ENCODE measurements at regions not wholly inside any gene's neighbourhood (a gene's known extent, or its start where the extent isn't known, plus 50 kb on each side); places are given as distances from the start of the nearest gene placed in this dataset.

GRCh38 chr9:88754886-88755285 lies 219.9 kb downstream of the NXNL2 start:
- no peaks in the 10 kb centered on the region for H3K9me3 Mint-ChIP-seq (ENCODE audit: unreplicated experiment)
- ChIA-PET POLR2A (no interaction called here), CTCF (interaction anchor here (0.6 kb wide), 1 partner anchor 38 kb away, joined by 3 read pairs; no protein-coding TSS in a partner anchor)
- intact Hi-C loops (cut with micrococcal nuclease), result no loop called here
- H3K27me3 Mint-ChIP-seq (ENCODE audit: insufficient read depth, unreplicated experiment), result no peaks in the 10 kb centered on the region
- no TSS peak for BruUV-seq (replicated peaks)
- TF ChIP-seq CTCF (IDR thresholded peaks at IDR 0.05; ENCODE audit: unreplicated experiment), result no peak
- no peaks in the 10 kb centered on the region for H3K36me3 Mint-ChIP-seq (ENCODE audit: insufficient read depth, unreplicated experiment)
- no peak overlapping the region for H3K27ac Mint-ChIP-seq (ENCODE audit: low read depth, unreplicated experiment)
- no peak overlapping the region for H3K4me3 Mint-ChIP-seq (ENCODE audit: unreplicated experiment)
- DNase-seq (ENCODE audit: unreplicated experiment), result no peak
- no peaks in the 10 kb centered on the region for H3K4me1 Mint-ChIP-seq (ENCODE audit: insufficient read depth, unreplicated experiment)

GRCh38 chr9:88757406-88758010 lies 222.5 kb downstream of the NXNL2 start:
- Mint-ChIP-seq H3K4me3 (ENCODE audit: unreplicated experiment) (no peak overlapping the region), H3K36me3 (ENCODE audit: insufficient read depth, unreplicated experiment) (no peaks in the 10 kb centered on the region), H3K27ac (ENCODE audit: low read depth, unreplicated experiment) (no peak overlapping the region), H3K27me3 (ENCODE audit: insufficient read depth, unreplicated experiment) (no peaks in the 10 kb centered on the region), H3K9me3 (ENCODE audit: unreplicated experiment) (no peaks in the 10 kb centered on the region), H3K4me1 (ENCODE audit: insufficient read depth, unreplicated experiment) (no peaks in the 10 kb centered on the region)
- DNase-seq (ENCODE audit: unreplicated experiment), result no peak
- ChIA-PET POLR2A (interaction anchor here (1.0 to 1.2 kb wide), 2 partner anchors 10 to 17 kb away, joined by 4 to 6 read pairs; no protein-coding TSS in a partner anchor), CTCF (no interaction called here)
- TF ChIP-seq CTCF (IDR thresholded peaks at IDR 0.05; ENCODE audit: unreplicated experiment), result no peak
- no TSS peak for BruUV-seq (replicated peaks)
- intact Hi-C loops (cut with micrococcal nuclease), result no loop called here

DNA sequence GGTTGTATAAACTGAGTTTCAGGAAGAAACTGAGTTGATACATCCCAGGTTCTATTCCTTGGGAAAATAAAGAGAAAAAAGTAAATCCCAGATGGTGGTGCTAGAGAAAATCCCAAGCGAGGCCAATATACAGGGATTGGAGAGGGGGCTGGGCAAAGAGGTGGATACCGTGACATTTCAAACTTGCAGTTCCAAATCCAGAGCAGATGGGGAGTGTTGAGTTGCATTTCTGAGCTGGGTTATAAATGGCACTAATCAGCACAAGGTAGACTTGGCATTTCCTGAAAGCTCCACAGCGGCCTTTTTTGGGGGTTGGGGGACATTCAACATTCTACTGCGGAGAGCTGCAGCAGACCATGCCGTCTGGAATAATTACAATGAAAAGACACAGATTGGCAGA lies 224.4 kb downstream of the NXNL2 start:
- H3K27ac Mint-ChIP-seq (ENCODE audit: low read depth, unreplicated experiment), result no peak overlapping the region
- DNase-seq (ENCODE audit: unreplicated experiment), result no peak
- H3K36me3 Mint-ChIP-seq (ENCODE audit: insufficient read depth, unreplicated experiment), result no peaks in the 10 kb centered on the region
- ChIA-PET CTCF (interaction anchor here (0.6 kb wide), 1 partner anchor 129 kb away, joined by 3 read pairs; no protein-coding TSS in a partner anchor), POLR2A (no interaction called here)
- no peaks in the 10 kb centered on the region for H3K27me3 Mint-ChIP-seq (ENCODE audit: insufficient read depth, unreplicated experiment)
- TF ChIP-seq CTCF (IDR thresholded peaks at IDR 0.05; ENCODE audit: unreplicated experiment), result no peak
- no peaks in the 10 kb centered on the region for H3K9me3 Mint-ChIP-seq (ENCODE audit: unreplicated experiment)
- intact Hi-C loops (cut with micrococcal nuclease), result no loop called here
- no peak overlapping the region for H3K4me3 Mint-ChIP-seq (ENCODE audit: unreplicated experiment)
- no TSS peak for BruUV-seq (replicated peaks)
- peaks cover 5% of the 10 kb centered on the region for H3K4me1 Mint-ChIP-seq (ENCODE audit: insufficient read depth, unreplicated experiment)

- ChIA-PET POLR2A (interaction anchor here (0.7 to 1.0 kb wide), 2 partner anchors 10 to 11 kb away, joined by 3 to 6 read pairs; no protein-coding TSS in a partner anchor), CTCF (interaction anchor here (0.7 kb wide), 1 partner anchor 37 kb away, joined by 3 read pairs; no protein-coding TSS in a partner anchor)
- DNase-seq (ENCODE audit: unreplicated experiment), result peak; percentile 73
- Mint-ChIP-seq H3K4me1 (ENCODE audit: insufficient read depth, unreplicated experiment) (peaks cover 26% of the 10 kb centered on the region), H3K27me3 (ENCODE audit: insufficient read depth, unreplicated experiment) (no peaks in the 10 kb centered on the region), H3K27ac (ENCODE audit: low read depth, unreplicated experiment) (peak overlapping the region; percentile 87), H3K9me3 (ENCODE audit: unreplicated experiment) (no peaks in the 10 kb centered on the region), H3K36me3 (ENCODE audit: insufficient read depth, unreplicated experiment) (no peaks in the 10 kb centered on the region), H3K4me3 (ENCODE audit: unreplicated experiment) (peak overlapping the region; percentile 13)
- intact Hi-C loops (cut with micrococcal nuclease), result no loop called here
- no peak for TF ChIP-seq CTCF (IDR thresholded peaks at IDR 0.05; ENCODE audit: unreplicated experiment)
- TSS peak; percentile 93 for BruUV-seq (replicated peaks)
These were observed 224.3 kb upstream of the S1PR3 start for GRCh38 chr9:88766778-88767503.
